Neural cell (in vitro differentiated cells): ENCODE measurements at regions not wholly inside any gene's neighbourhood (a gene's known extent, or its start where the extent isn't known, plus 50 kb on each side); places are given as distances from the start of the nearest gene placed in this dataset.

Experiments
- EZH2 ChIP-seq: fragments of 200-600, 300-800 bp; shearing (Covaris generic), sonication (generic); IDR thresholded peaks from 2 replicates; pipeline ENCODE4 v1.6.1; 2014; ENCODE audit warnings: antibody characterized with exemption, low read length, borderline replicate concordance, mild to moderate bottlenecking; ENCODE audit not compliant: insufficient read depth, poor library complexity, severe bottlenecking
- POLR2AphosphoS5 ChIP-seq: IDR thresholded peaks from 2 replicates; pipeline ENCODE4 v1.6.1; 2012
- TF ChIP-seq, protein P1 (sequence below): fragments of 450-650 bp; IDR thresholded peaks from 2 replicates; pipeline ENCODE4 v1.5.1; 2014; ENCODE audit warnings: antibody characterized with exemption, mild to moderate bottlenecking, moderate library complexity; ENCODE audit not compliant: poor library complexity, severe bottlenecking

DNA sequence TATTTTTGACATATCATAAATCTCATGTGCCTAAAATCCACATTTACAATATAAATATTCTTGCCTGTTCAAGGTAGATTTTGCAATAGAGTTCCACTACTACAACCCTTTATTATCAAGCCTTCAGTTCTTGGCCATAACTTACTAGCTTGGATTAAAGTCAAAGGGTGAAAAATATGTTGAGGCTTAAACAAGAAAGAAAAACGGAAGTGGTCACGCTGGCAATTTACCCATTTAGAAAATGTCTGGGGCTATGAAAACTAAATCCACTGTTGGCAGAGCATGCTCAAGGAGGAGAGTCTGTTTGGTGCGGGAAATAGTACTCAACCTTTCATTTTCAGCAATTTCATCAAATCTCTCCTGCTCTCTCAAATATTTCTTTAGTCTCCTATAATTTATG lies 209.8 kb upstream of the RHOBTB1 start:
- TF ChIP-seq, protein P1, sequence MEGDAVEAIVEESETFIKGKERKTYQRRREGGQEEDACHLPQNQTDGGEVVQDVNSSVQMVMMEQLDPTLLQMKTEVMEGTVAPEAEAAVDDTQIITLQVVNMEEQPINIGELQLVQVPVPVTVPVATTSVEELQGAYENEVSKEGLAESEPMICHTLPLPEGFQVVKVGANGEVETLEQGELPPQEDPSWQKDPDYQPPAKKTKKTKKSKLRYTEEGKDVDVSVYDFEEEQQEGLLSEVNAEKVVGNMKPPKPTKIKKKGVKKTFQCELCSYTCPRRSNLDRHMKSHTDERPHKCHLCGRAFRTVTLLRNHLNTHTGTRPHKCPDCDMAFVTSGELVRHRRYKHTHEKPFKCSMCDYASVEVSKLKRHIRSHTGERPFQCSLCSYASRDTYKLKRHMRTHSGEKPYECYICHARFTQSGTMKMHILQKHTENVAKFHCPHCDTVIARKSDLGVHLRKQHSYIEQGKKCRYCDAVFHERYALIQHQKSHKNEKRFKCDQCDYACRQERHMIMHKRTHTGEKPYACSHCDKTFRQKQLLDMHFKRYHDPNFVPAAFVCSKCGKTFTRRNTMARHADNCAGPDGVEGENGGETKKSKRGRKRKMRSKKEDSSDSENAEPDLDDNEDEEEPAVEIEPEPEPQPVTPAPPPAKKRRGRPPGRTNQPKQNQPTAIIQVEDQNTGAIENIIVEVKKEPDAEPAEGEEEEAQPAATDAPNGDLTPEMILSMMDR: no peak
- no peak for TF ChIP-seq POLR2AphosphoS5
- TF ChIP-seq EZH2: no peak
